K562 (cell line): ENCODE measurements at regions not wholly inside any gene's neighbourhood (a gene's known extent, or its start where the extent isn't known, plus 50 kb on each side); places are given as distances from the start of the nearest gene placed in this dataset.

Experiments used
- ATAC-seq: fragments of 200-7000 bp; cut with Tn5 transposase; 3 replicates; pipeline ENCODE4 v1.9.1; 2020; ENCODE audit warnings: moderate library complexity
- BruUV-seq: library from RNA; stranded (reverse); fragments of 400-500 nt; replicated peaks from 2 replicates; lab custom pipeline; 2021; lab: Mats Ljungman, UMichigan
- CTCF ChIA-PET: fragments of 300-600 bp; formaldehyde crosslinking; extraction: SDS; loops from one replicate; lab custom pipeline; 2021; ENCODE audit warnings: low intra/inter-chr PET ratio; lab: Yijun Ruan, JAX
- POLR2A ChIA-PET: fragments of 300-600, 350-650 bp; sonication (Branson Sonifier 250); formaldehyde crosslinking; extraction: SDS; loops from one replicate; lab custom pipeline; 2021; ENCODE audit warnings: antibody characterized with exemption, inconsistent platforms; lab: Yijun Ruan, JAX
- DNase-seq, 4 experiments: peaks; one replicate each; pipeline versions ENCODE4 v3.0.0 to v3.0.0-alpha.2; 2011 to 2018; ENCODE audit warnings: low spot score in 3 of 4, mixed read lengths in 3 of 4; ENCODE audit errors: extremely low read depth in 1 of 4
- FAIRE-seq: peaks from 2 replicates; lab custom pipeline; 2011; peaks lifted over from hg19 to GRCh38; lab: Jason Lieb, UNC
- H2AFZ ChIP-seq: 2 replicates; pipeline ENCODE4 v1.6.0; 2011; ENCODE audit warnings: low read depth, low read length, control low read depth, inconsistent platforms
- H3K27ac ChIP-seq: fragments of 200-600 bp; 3 replicates; pipeline ENCODE4 v1.8.0; 2011; ENCODE audit warnings: low read depth, mild to moderate bottlenecking, control low read depth, inconsistent platforms, low read length, moderate library complexity, mixed read lengths; ENCODE audit errors: extremely low read depth
- H3K27me3 ChIP-seq, 2 experiments: fragments of 300-600 bp in 1 of 2; 2 replicates in 1 of 2; 3 replicates in 1 of 2; pipeline versions ENCODE4 v1.6.0 to v1.8.0; 2011; ENCODE audit warnings: inconsistent platforms in 2 of 2, low read length in 2 of 2, mild to moderate bottlenecking in 1 of 2, mixed read lengths in 1 of 2, moderate library complexity in 1 of 2; ENCODE audit not compliant: control insufficient read depth in 2 of 2, insufficient read depth in 2 of 2
- H3K36me3 ChIP-seq: fragments of 300-600 bp; 3 replicates; pipeline ENCODE4 v1.8.0; 2011; ENCODE audit warnings: mild to moderate bottlenecking, low read length, inconsistent platforms; ENCODE audit not compliant: control insufficient read depth, insufficient read depth
- H3K4me1 ChIP-seq, 2 experiments: fragments of 200-600 bp in 1 of 2; replicated peaks in 1 of 2; 2 replicates in 1 of 2; 3 replicates in 1 of 2; pipeline versions ENCODE4 v1.5.1 to v1.8.0; 2011; ENCODE audit warnings: inconsistent platforms in 2 of 2, low read length in 2 of 2, mild to moderate bottlenecking in 1 of 2, mixed read lengths in 1 of 2, moderate library complexity in 1 of 2; ENCODE audit not compliant: control insufficient read depth in 2 of 2, insufficient read depth in 2 of 2
- H3K4me2 ChIP-seq: 2 replicates; pipeline ENCODE4 v1.6.1; 2011; ENCODE audit warnings: low read length, control low read depth, inconsistent platforms, mixed read lengths; ENCODE audit not compliant: insufficient read depth
- H3K4me3 ChIP-seq: fragments of 200-600 bp; sonication (generic), shearing (Covaris generic); 2 replicates; pipeline ENCODE4 v1.5.1; 2016; ENCODE audit warnings: control low read depth, inconsistent platforms
- H3K79me2 ChIP-seq: fragments of 200-600 bp; 3 replicates; pipeline ENCODE4 v1.8.0; 2011; ENCODE audit warnings: low read length, inconsistent platforms; ENCODE audit not compliant: control insufficient read depth, insufficient read depth
- H3K9ac ChIP-seq, 2 experiments: 2 replicates each; pipeline versions ENCODE4 v1.6.0 to v1.6.1; 2011; ENCODE audit warnings: low read depth in 2 of 2, low read length in 2 of 2, control low read depth in 1 of 2, inconsistent platforms in 1 of 2, mild to moderate bottlenecking in 1 of 2, mixed read lengths in 1 of 2; ENCODE audit not compliant: insufficient read depth in 1 of 2
- H3K9me1 ChIP-seq: one replicate; pipeline ENCODE4 v1.6.0; 2011; ENCODE audit warnings: inconsistent platforms, mild to moderate bottlenecking, low read length, moderate library complexity; ENCODE audit not compliant: control insufficient read depth, insufficient read depth
- H3K9me3 ChIP-seq: replicated peaks from 2 replicates; pipeline ENCODE4 v1.5.1; 2011; ENCODE audit warnings: low read depth, low read length, inconsistent platforms; ENCODE audit not compliant: control insufficient read depth, insufficient read depth
- H4K20me1 ChIP-seq: replicated peaks from 2 replicates; pipeline ENCODE4 v1.6.1; 2011; ENCODE audit warnings: low read length, inconsistent platforms, mixed read lengths; ENCODE audit not compliant: control insufficient read depth, insufficient read depth
- ELF1 ChIP-seq: fragments of 200-800 bp; sonication (Bioruptor generic); IDR thresholded peaks from 2 replicates; pipeline ENCODE4 v1.6.1; 2016; ENCODE audit warnings: missing genetic modification characterization, missing compliant biosample characterization
- ERF ChIP-seq: fragments of 450-650 bp; formaldehyde crosslinking; IDR thresholded peaks from 2 replicates; pipeline ENCODE4 v1.4.0; 2020; ENCODE audit warnings: mild to moderate bottlenecking, mixed read lengths
- MED1 ChIP-seq: sonication (generic); formaldehyde crosslinking; IDR thresholded peaks from 2 replicates; pipeline ENCODE4 v1.8.1; 2023; ENCODE audit warnings: missing genetic modification reagents, borderline replicate concordance
- MEF2D ChIP-seq: conservative IDR thresholded peaks from 2 replicates; pipeline ENCODE4 v1.6.1; 2016; ENCODE audit warnings: low read depth, missing genetic modification characterization, missing compliant biosample characterization
- MTA3 ChIP-seq: fragments of 450-650 bp; formaldehyde crosslinking; IDR thresholded peaks from 2 replicates; pipeline ENCODE4 v1.6.1; 2017; ENCODE audit warnings: mild to moderate bottlenecking, borderline replicate concordance
- NCOA6 ChIP-seq: fragments of 450-650 bp; IDR thresholded peaks from 2 replicates; pipeline ENCODE4 v1.6.1; 2017; ENCODE audit warnings: mild to moderate bottlenecking
- PCBP1 ChIP-seq: fragments of 200-400 bp; formaldehyde crosslinking; IDR thresholded peaks from 2 replicates; pipeline ENCODE4 v1.6.1; 2018; ENCODE audit warnings: mild to moderate bottlenecking, low read depth, low read length; ENCODE audit not compliant: poor library complexity, severe bottlenecking
- SIN3A ChIP-seq, 2 experiments: fragments of 150-350 bp in 1 of 2; IDR thresholded peaks; 2 replicates each; pipeline ENCODE4 v1.6.1; 2011 to 2016; ENCODE audit warnings: borderline replicate concordance in 2 of 2, low read depth in 2 of 2, low read length in 2 of 2, mild to moderate bottlenecking in 2 of 2, moderate library complexity in 2 of 2; ENCODE audit not compliant: control insufficient read depth in 1 of 2
- TCF7L2 ChIP-seq: fragments of 150-350 bp; IDR thresholded peaks from 2 replicates; pipeline ENCODE4 v1.6.1; 2016; ENCODE audit warnings: low read depth, mild to moderate bottlenecking, low read length, moderate library complexity
- TFAP4 ChIP-seq: sonication (generic); formaldehyde crosslinking; IDR thresholded peaks from 2 replicates; pipeline ENCODE4 v1.8.0; 2022; ENCODE audit warnings: missing genetic modification reagents, mild to moderate bottlenecking, moderate library complexity, borderline replicate concordance
- ZNF76 ChIP-seq: fragments of 250-450 bp; sonication (Bioruptor Pico); IDR thresholded peaks from 2 replicates; pipeline ENCODE4 v1.4.0; 2020; ENCODE audit warnings: mild to moderate bottlenecking, moderate library complexity, borderline replicate concordance
- ZNF780A ChIP-seq: fragments of 250-450 bp; sonication (Bioruptor Pico); IDR thresholded peaks from 2 replicates; pipeline ENCODE4 v1.5.0; 2021; ENCODE audit warnings: mild to moderate bottlenecking
- whole genome bisulfite sequencing: fragments of 100-300 bp; shearing (Covaris generic); methylation state at CpG from one replicate; pipeline ENCODE4 v1.1.6; 2016; ENCODE audit warnings: low coverage, mixed read lengths; ENCODE audit not compliant: insufficient coverage; ENCODE audit errors: missing lambda C conversion rate; 5-methylcytosine and 5-hydroxymethylcytosine counted together
- in situ Hi-C: fragments of 300-500 bp; cut with MboI; formaldehyde crosslinking; loops from 4 replicates; pipeline ENCODE4 v1.15.0; 2018; ENCODE audit warnings: inconsistent platforms, mixed read lengths
- intact Hi-C: fragments of 100-400 bp; cut with micrococcal nuclease; formaldehyde crosslinking; loops from 2 replicates; pipeline ENCODE4 v1.14.2; 2022

- no peaks in the 10 kb centered on the region for H3K4me1 ChIP-seq
- no peak overlapping the region for H3K27ac ChIP-seq
- TF ChIP-seq ERF = no peak
- no peak for TF ChIP-seq ELF1 (tag)
- no peak for TF ChIP-seq NCOA6
- no peak for TF ChIP-seq MEF2D
- TF ChIP-seq MED1 (CRISPR knock-in tag) = no peak
- no peak for TF ChIP-seq TCF7L2
- no peak for TF ChIP-seq PCBP1
- TF ChIP-seq ZNF780A (CRISPR knock-in tag) = no peak
- TF ChIP-seq SIN3A (IDR thresholded peaks at IDR 0.05; ENCODE audit: borderline replicate concordance in 2 of 2, control insufficient read depth in 1 of 2, low read depth in 2 of 2, low read length in 2 of 2) = no peak
- no peak for TF ChIP-seq TFAP4
- no peak for TF ChIP-seq ZNF76 (CRISPR knock-in tag)
- TF ChIP-seq MTA3 = no peak
- WGBS = 1% methylated on average over 8 of the region's 8 CpGs
- FAIRE-seq (no peak), ATAC-seq (no peak), DNase-seq (no peak)
- H3K27me3 ChIP-seq = peaks cover 0 to 23% of the 10 kb centered on the region in 2 experiments; a peak in 2 of 5 replicates
- no peaks in the 10 kb centered on the region for H4K20me1 ChIP-seq
- no peak overlapping the region for H3K9ac ChIP-seq
- no peak overlapping the region for H3K4me3 ChIP-seq
- intact Hi-C loops (no loop called here), in situ Hi-C loops (no loop called here)
- no peak overlapping the region for H2AFZ ChIP-seq
- H3K79me2 ChIP-seq = no peaks in the 10 kb centered on the region
- POLR2A ChIA-PET = no interaction called here
- BruUV-seq = no TSS peak
- no peaks in the 10 kb centered on the region for H3K9me3 ChIP-seq
- no peaks in the 10 kb centered on the region for H3K9me1 ChIP-seq
- H3K4me2 ChIP-seq = no peak overlapping the region
- no peaks in the 10 kb centered on the region for H3K36me3 ChIP-seq
- CTCF ChIA-PET = no interaction called here
Observed at GRCh38 chr6:1108198-1108597, 203.7 kb upstream of the FOXQ1 start.
